ENCODE measurements at regions not wholly inside any gene's neighbourhood (a gene's known extent, or its start where the extent isn't known, plus 50 kb on each side); places are given as distances from the start of the nearest gene placed in this dataset.
"Not testable (repeated sequence)": the region's sequence is repeated elsewhere in the genome, so short reads cannot be mapped to it uniquely, and the experiment has no call there.

DNA sequence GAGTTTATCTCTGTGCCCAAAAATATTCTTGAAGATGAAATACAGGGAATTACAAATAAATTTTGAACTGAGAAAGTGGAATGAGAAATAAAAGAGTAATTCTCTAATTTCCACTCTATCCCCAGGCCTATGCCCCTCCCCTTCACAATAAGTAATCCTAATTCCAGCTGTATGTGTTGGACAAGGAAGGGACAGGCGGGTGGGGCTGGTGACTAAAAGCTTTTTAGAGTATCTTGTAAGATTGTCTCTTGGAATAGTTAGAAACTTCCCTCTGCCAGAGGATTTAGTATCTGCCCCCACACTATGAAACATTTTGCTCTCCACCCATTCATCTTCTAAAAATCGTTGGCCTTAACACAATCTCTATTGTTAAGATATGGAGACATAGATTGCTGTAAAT lies 199.2 kb downstream of the MBL2 start:
- no peak for DNase-seq
- intact Hi-C loops (cut with DNase I): no loop called here

GRCh38 chr10:52574697-52575096 lies 197.9 kb downstream of the MBL2 start:
- intact Hi-C loops (cut with DNase I): no loop called here
- no peak for DNase-seq

GRCh38 chr10:52577047-52577446 lies 195.5 kb downstream of the MBL2 start:
- intact Hi-C loops (cut with DNase I): no loop called here
- DNase-seq: no peak

DNA sequence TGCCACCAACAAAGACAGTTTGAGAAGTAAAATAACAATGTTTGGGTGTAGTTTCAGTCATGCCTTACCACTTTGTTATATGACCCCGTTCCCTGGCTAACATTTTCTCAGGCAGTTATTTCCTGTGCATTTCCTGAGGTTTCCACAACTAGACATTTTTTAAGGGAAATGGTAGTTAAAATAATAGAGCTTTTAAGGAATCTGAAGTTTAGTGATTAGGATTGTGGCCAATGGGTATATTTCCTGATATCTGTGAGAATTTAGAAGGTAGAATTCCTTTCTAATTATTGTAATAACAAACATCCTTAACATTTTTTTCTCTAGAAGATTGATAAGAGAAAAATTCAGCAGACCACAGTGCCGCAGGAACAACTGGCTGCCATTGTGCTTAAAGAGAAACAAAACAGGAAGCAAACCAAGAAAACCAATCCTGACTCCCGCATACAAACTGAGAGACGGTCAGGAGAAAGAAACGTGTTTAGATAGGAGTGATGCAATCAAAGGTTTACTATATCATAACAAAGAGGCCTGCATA lies 193.6 kb downstream of the MBL2 start:
- intact Hi-C loops (cut with DNase I): no loop called here
- no peak for DNase-seq

- DNase-seq; intact Hi-C loops (cut with DNase I): not testable (repeated sequence)
Observed at GRCh38 chr10:52581636-52582035, 190.9 kb downstream of the MBL2 start.

DNA sequence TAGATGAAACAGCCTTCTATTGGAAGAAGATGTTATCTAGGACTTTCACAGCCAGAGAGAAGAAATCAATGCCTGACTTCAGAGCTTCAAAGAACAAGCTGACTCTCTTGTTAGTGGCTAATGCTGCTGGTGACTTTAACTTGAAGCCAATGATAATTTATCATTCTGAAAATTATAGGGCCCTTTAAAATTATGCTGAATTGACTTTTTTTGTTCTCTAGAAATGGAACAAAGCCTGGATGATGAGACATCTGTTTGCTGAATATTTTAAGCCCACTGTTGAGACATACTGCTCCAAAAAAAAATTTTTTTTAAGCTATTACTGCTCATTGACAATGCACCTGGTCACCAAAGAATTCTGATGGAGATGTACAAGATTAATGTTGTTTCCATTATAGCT lies 189.2 kb downstream of the MBL2 start:
- DNase-seq: no peak
- intact Hi-C loops (cut with DNase I): no loop called here

DNA sequence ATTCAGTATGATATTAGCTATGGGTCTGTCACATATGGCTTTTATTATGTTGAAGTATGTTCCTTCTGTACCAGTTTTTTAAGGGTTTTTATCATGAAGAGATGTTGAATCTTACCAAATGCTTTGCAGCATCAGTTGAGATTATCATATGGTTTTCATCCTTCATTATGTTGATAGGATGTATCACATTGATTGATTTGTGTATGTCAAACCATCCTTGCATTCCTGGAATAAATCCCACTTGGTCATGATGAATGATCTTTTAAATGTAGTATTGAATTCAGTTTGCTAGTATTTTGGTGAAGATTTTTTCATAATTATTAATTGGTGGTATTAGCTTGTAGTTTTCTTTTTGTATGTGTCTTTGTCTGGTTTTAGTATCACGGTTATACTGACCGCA lies 185.9 kb downstream of the MBL2 start:
- intact Hi-C loops (cut with DNase I): no loop called here
- no peak for DNase-seq

GRCh38 chr10:52597189-52597863 lies 175.3 kb downstream of the MBL2 start:
- intact Hi-C loops (cut with DNase I): no loop called here
- no peak for DNase-seq

DNA sequence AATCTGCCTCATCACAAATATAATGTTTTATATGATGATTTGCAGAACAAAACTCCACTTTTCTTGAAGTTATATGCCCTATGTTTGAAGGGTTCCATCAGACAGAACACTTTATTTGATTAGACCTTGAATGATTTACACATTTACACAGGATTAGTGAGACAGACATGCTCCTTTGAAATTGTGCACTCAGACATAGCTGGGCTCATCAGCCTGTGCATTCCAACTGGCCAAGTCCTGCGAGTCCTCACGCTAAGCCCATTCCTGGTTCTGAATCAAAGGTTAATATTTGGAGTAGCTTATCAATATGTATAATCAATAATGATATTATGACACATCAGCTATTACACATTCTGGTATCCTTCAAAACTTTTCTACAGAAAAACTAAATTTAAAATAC lies 173.6 kb downstream of the MBL2 start:
- intact Hi-C loops (cut with DNase I): no loop called here

DNA sequence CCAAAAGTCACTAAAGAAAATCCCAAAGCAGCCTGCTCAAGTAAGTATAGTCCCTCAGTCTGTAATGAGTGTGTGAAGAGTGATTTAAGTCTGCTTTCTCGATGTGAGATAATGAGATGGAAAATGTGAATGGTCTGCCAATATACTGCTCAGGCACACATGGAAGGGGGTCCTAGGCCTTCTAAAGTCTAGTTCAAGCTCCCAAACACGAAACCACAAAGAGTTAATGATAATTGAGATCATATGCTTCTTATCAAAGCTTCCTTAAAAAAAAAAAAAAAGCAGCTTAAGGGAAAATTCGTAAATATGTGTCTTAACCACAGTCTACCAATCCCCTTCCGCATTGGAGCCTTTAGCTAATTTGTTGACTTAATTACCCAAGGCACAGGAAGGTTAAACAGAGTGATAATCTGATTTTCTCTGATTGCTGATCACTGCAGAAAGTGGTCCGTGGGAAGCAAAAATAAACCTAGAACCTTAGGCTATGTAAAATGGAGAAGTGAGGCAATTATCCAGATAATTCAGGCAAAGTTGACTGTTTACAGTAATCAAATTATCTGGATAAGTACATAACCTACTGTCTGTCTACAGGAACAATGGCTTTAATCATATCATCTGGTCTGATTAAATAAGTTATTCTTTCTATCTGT lies 172.9 kb downstream of the MBL2 start:
- DNase-seq: no peak
- intact Hi-C loops (cut with DNase I): no loop called here

More for the DNA sequence above, 173.6 kb downstream of the MBL2 start:
- no peak for DNase-seq

DNA sequence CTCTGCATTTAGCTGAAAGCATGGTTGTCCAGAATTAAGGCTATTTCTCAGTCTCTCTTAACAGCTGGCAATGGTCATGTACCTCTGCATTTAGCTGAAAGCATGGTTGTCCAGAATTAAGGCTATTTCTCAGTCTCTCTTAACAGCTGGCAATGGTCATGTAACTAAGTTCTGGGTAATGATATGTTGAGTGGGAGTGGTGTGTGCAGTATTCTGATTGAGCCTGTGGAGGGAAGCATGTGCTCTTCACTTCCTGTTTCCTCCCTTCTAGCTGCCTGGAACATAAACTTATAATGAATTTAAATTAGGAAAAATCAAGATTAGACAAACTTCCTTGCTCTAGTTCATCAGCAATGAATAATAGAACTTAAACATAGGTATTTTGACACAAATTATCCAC lies 168.5 kb downstream of the MBL2 start:
- intact Hi-C loops (cut with DNase I); DNase-seq: not testable (repeated sequence)

DNA sequence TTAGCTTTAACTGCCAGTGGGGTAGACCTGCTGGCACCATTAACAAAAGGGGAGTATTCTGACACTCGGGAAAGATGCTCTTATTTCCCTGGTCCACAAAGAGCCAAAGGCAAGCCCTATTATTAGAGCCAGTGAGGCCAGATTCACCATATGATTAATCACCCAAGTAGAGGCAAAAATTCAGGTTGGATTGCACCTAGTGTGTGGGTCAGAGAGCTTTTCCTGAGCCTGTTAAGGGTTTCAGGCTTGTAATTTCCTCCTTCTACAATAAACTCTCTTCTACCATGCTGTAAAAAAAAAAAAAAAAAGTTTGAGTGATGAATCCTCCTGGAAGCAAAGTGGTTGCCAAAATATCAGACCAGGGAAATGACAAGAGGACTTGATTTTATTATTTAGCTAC lies 163.5 kb downstream of the MBL2 start:
- DNase-seq: no peak
- intact Hi-C loops (cut with DNase I): no loop called here

- intact Hi-C loops (cut with DNase I): no loop called here
- no peak for DNase-seq
Observed at GRCh38 chr10:52609626-52610240, 162.9 kb downstream of the MBL2 start.

DNA sequence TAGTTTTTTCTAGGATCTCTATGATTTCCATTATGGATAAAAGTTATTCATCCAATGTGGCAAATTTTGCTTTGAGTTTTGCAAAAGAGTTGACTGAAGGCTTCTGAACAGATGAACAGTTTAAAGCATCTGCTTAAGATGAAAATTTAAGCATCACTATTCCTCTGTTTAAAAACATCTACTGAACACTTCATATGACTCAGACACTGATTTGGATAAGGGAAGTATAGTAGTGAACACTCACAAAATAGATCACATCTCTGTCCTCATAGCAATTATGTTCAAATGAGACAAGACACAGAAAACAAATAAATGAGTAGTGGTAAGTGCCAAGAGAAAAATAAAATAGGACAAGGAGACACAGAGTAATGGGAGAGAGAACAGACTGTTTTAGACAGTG lies 157.3 kb downstream of the MBL2 start:
- intact Hi-C loops (cut with DNase I): no loop called here
- DNase-seq: no peak

DNA sequence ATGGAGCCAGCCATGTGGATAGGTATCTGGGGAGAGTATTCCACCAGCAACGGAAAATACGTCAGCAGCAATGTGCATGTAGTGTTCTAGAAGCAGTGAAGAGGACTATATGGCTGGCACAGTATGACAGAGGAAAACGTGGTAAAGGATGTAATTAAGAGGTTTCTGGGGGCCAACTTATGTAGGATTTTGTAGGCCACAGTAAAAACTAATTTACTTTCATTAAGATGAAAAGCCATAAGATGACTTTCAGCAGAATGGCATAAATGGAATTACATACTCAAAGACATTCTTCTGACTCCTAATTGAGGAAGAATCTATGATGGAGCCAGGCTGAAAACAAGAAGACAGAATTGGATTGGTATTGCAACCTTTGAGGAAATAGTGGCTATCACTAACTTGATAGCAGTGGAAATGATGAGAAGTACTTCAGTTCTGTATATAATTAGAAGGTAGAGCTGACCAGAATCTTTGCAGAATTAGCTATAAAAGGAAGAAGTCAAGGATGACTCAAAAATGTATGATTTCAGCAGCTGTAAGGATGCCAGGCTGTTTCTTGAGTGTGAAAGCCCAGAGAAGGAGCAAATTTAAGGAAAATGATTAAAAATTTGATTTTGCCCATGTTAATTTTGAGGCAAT lies 156.7 kb downstream of the MBL2 start:
- DNase-seq: no peak
- intact Hi-C loops (cut with DNase I): no loop called here

- intact Hi-C loops (cut with DNase I): no loop called here
- DNase-seq: no peak
Observed at GRCh38 chr10:52616395-52616764, 156.2 kb downstream of the MBL2 start.

DNA sequence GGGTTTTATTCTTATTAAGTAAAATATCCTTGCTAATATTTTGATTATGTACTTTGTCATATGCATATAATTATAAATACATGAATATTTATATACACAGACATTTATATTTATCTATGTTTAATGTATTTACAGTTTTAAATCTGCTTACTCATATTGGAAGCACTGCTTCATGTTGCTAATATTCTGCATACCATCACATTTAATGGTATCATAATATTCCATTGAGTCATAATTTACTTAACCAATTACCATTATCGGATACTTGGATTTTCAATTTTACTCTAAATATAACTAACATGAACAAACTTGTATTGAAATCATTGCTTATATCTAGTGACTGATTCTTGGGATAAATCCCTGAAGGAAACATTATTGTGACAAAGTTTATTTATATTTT lies 155.2 kb downstream of the MBL2 start:
- intact Hi-C loops (cut with DNase I): no loop called here
- no peak for DNase-seq

DNA sequence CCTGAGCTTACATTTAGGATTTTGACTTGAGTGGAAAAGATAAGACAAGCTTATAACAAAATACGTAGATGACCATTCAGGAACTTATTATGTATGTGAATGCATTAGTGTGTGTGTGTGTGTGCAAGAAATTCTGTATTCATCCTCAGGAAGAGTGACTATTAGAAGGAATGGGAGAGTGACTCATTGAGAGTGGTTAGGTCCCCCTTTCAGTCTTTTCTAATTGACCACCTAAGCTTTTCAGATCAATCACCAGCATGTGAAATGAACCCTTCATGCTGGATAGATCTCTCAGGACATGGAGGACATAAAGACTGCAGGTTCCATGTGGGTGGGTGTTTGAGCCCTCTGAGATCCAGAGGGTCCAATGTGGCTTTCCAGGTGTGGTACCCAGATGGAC lies 153.5 kb downstream of the MBL2 start:
- no peak for DNase-seq
- intact Hi-C loops (cut with DNase I): no loop called here

DNA sequence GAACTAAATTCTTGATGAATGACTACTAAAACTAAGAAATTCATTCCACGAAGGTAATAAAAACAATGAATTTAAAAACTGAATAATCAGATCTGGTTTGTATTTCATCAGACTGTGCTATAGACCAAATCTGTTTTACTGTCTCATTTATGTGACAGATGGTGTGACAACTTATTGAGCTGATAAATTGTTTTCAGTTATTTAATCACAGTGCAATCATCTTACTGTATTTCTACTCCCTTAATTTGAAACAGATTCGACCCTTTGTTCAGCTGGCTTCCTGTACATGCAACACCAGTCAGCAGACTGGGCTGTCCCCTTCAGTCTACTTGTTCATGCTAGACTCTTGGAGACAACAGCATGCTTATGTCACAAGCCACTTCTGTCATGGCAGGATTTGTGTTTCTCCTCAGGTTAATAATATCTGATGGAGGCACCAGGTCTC lies 150.9 kb downstream of the MBL2 start:
- DNase-seq: no peak
- intact Hi-C loops (cut with DNase I): no loop called here

GRCh38 chr10:52623761-52624160 lies 148.8 kb downstream of the MBL2 start:
- no peak for DNase-seq
- intact Hi-C loops (cut with DNase I): no loop called here

Measured in head of caudate nucleus (tissue), 42 donors.